ENCODE measurements at regions not wholly inside any gene's neighbourhood (a gene's known extent, or its start where the extent isn't known, plus 50 kb on each side); places are given as distances from the start of the nearest gene placed in this dataset.

DNA sequence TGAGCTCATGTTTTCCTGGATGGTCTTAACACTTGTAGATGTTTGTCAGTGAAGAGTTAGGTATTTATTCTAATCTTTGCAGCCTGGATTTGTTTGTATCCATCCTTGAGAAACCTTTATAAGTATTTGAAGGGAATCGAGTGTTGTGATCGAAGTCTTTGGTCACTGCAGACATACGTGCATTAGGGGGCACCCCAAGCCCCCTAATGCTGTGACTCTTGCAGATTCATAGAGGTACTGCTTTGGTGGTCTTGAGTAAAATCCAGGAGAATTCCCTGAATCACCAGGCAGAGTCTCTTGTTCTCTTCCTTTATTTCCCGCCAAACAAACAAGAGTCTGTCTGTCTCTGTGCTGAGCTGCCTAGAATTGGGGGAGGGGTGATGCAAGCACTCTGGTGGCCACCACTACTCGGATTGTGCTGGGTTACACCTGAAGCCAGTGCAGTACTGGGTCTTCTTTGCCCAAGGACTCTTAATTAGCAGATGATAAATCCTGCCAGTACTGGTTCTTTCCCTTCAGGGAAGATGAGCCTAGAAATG is 170.5 kb upstream of the POU1F1 start (continued):
- TF ChIP-seq, protein P1, sequence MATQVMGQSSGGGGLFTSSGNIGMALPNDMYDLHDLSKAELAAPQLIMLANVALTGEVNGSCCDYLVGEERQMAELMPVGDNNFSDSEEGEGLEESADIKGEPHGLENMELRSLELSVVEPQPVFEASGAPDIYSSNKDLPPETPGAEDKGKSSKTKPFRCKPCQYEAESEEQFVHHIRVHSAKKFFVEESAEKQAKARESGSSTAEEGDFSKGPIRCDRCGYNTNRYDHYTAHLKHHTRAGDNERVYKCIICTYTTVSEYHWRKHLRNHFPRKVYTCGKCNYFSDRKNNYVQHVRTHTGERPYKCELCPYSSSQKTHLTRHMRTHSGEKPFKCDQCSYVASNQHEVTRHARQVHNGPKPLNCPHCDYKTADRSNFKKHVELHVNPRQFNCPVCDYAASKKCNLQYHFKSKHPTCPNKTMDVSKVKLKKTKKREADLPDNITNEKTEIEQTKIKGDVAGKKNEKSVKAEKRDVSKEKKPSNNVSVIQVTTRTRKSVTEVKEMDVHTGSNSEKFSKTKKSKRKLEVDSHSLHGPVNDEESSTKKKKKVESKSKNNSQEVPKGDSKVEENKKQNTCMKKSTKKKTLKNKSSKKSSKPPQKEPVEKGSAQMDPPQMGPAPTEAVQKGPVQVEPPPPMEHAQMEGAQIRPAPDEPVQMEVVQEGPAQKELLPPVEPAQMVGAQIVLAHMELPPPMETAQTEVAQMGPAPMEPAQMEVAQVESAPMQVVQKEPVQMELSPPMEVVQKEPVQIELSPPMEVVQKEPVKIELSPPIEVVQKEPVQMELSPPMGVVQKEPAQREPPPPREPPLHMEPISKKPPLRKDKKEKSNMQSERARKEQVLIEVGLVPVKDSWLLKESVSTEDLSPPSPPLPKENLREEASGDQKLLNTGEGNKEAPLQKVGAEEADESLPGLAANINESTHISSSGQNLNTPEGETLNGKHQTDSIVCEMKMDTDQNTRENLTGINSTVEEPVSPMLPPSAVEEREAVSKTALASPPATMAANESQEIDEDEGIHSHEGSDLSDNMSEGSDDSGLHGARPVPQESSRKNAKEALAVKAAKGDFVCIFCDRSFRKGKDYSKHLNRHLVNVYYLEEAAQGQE (tag by site-specific recombination; IDR thresholded peaks at IDR 0.05), result no peak
- no peak for TF ChIP-seq ZIC2 (tag by site-specific recombination; IDR thresholded peaks at IDR 0.05)
- TF ChIP-seq, protein P2, sequence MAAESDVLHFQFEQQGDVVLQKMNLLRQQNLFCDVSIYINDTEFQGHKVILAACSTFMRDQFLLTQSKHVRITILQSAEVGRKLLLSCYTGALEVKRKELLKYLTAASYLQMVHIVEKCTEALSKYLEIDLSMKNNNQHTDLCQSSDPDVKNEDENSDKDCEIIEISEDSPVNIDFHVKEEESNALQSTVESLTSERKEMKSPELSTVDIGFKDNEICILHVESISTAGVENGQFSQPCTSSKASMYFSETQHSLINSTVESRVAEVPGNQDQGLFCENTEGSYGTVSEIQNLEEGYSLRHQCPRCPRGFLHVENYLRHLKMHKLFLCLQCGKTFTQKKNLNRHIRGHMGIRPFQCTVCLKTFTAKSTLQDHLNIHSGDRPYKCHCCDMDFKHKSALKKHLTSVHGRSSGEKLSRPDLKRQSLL (tag by site-specific recombination; IDR thresholded peaks at IDR 0.05), result no peak

DNA sequence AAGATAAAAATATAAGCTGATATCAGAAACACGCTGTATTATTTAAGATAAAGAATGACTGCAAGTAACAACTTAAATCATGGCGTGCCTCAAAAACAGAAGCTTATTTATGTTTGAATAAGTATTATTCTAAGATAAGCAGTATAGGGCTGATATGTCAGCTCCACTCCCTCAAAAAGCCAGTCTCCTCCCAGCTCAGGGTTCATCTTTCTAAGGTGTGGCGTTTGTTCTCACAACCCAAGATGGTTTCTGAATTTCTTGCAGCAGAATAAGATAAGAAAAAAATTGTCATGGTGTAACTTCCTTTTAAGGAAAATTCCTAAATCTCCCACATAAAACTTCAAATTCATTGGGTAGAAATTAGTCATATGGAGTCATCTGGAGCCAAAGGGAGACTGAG is 166.1 kb upstream of the POU1F1 start:
- no peak overlapping the region for H3K27ac ChIP-seq (ENCODE audit: extremely low read depth, low read depth, low read length)
- no peak overlapping the region for H3K4me3 ChIP-seq (ENCODE audit: low read depth, low read length)
- no peaks in the 10 kb centered on the region for H3K4me1 ChIP-seq (ENCODE audit: control insufficient read depth, insufficient read depth, low read length)
- no peaks in the 10 kb centered on the region for H3K36me3 ChIP-seq (ENCODE audit: control insufficient read depth in 2 of 2, insufficient read depth in 1 of 2, low read length in 2 of 2)
- no peak for TF ChIP-seq ZNF626 (tag by site-specific recombination; IDR thresholded peaks at IDR 0.05)
- H3K9me3 ChIP-seq (ENCODE audit: control insufficient read depth, insufficient read depth, low read depth, low read length), result no peaks in the 10 kb centered on the region
- ChIA-PET POLR2A (no interaction called here), CTCF (interaction anchor here (0.6 kb wide), 1 partner anchor 82 kb away, joined by 3 read pairs; no protein-coding TSS in a partner anchor)

DNA sequence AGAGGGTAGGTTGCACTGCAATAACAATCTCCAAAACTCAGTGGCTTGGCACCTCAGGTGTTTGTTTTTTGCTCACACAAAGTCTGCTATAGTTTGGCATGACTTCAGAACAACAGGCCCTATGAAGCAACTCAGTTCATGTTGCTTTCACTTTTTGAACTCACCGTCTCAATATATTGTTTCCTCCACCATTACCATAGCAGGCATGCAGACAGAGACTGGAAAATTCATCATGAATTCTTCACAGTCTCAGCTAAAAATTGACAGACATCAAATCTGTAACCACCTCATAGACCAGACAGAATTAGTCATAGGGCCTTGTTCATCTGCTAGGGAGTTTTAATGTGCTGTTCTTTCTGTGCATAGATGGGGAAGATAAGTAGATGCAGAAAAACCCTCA is 161.4 kb upstream of the POU1F1 start:
- TF ChIP-seq ZNF629 (tag by site-specific recombination; IDR thresholded peaks at IDR 0.05), result no peak
- no peak for TF ChIP-seq ZNF488 (tag by site-specific recombination; IDR thresholded peaks at IDR 0.05)
- TF ChIP-seq ZNF184 (tag by site-specific recombination; IDR thresholded peaks at IDR 0.05), result no peak
- no peak for TF ChIP-seq ZNF626 (tag by site-specific recombination; IDR thresholded peaks at IDR 0.05)
- no peak for TF ChIP-seq SALL2 (tag by site-specific recombination; IDR thresholded peaks at IDR 0.05; ENCODE audit: borderline replicate concordance)
- TF ChIP-seq ZNF768 (tag by site-specific recombination; IDR thresholded peaks at IDR 0.05), result no peak
- no peak for TF ChIP-seq SCRT2 (tag by site-specific recombination; IDR thresholded peaks at IDR 0.05)
- ChIA-PET CTCF (interaction anchor here (1.0 kb wide), 1 partner anchor 87 kb away, joined by 3 read pairs; no protein-coding TSS in a partner anchor), POLR2A (no interaction called here)

DNA sequence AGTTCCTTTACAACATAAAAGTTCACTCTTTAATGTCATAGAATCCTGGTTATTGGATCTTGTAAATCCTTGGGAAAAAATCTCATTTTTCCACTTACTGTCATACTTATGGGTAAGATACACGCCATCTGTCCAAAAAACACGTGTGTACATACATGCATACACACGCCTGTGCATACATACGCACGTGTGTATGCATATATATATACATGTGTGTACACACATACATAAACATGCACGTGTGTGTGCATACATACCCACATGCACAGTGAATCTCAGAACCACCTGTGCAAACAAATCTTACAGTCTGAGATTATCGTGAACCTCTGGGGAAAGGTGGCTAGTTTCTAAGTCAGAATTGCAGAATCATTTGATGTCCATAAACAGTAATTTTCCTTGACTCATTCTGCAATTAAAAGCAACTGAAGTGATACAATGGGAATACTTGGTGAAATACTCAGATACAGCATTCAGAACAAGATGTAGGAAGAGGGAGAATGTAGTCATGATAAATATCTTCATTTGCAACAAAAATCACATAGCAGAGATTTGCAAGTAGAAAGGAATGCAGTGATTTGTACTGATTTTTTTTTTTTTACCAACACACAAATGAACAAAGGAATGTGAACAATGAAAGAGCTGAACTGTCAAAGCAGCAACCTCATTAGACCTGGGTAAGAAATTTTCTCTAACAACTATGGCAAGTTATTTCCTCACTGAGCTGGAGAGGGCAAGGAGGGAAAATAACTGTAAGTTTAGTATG is 160.6 kb upstream of the POU1F1 start:
- no peaks in the 10 kb centered on the region for H3K36me3 ChIP-seq (ENCODE audit: control insufficient read depth in 2 of 2, insufficient read depth in 1 of 2, low read length in 2 of 2)
- ChIA-PET POLR2A (no interaction called here), CTCF (no interaction called here)
- H3K27ac ChIP-seq (ENCODE audit: extremely low read depth, low read depth, low read length), result no peak overlapping the region
- TF ChIP-seq GLIS1 (tag by site-specific recombination; IDR thresholded peaks at IDR 0.05) (no peak), GLI4 (tag by site-specific recombination; IDR thresholded peaks at IDR 0.05) (no peak), ZNF146 (tag by site-specific recombination; IDR thresholded peaks at IDR 0.05) (no peak)
- H3K4me3 ChIP-seq (ENCODE audit: low read depth, low read length), result no peak overlapping the region
- no peaks in the 10 kb centered on the region for H3K9me3 ChIP-seq (ENCODE audit: control insufficient read depth, insufficient read depth, low read depth, low read length)
- H3K4me1 ChIP-seq (ENCODE audit: control insufficient read depth, insufficient read depth, low read length), result no peaks in the 10 kb centered on the region

More for the DNA sequence above, 161.4 kb upstream of the POU1F1 start:
- Histone ChIP-seq H3K36me3 (ENCODE audit: control insufficient read depth in 2 of 2, insufficient read depth in 1 of 2, low read length in 2 of 2) (no peaks in the 10 kb centered on the region), H3K27ac (ENCODE audit: extremely low read depth, low read depth, low read length) (no peak overlapping the region), H3K4me3 (ENCODE audit: low read depth, low read length) (no peak overlapping the region), H3K4me1 (ENCODE audit: control insufficient read depth, insufficient read depth, low read length) (no peaks in the 10 kb centered on the region), H3K9me3 (ENCODE audit: control insufficient read depth, insufficient read depth, low read depth, low read length) (no peaks in the 10 kb centered on the region)

Data from HEK293 (cell line).